HCT116 (cell line): ENCODE measurements at regions not wholly inside any gene's neighbourhood (a gene's known extent, or its start where the extent isn't known, plus 50 kb on each side); places are given as distances from the start of the nearest gene placed in this dataset.

ENCODE experiments used
- ATAC-seq: fragments of 200-7000 bp; cut with Tn5 transposase; 2 replicates; pipeline ENCODE4 v1.9.1; 2020; ENCODE audit warnings: mild to moderate bottlenecking, moderate library complexity
- BruUV-seq: library from RNA; stranded (reverse); fragments of 400-500 nt; replicated peaks from 2 replicates; lab custom pipeline; 2021; lab: Mats Ljungman, UMichigan
- CTCF ChIA-PET: fragments of 300-600 bp; sonication (Branson Sonifier 250); formaldehyde crosslinking; loops from one replicate; lab custom pipeline; 2021; ENCODE audit warnings: antibody characterized with exemption; lab: Charles Lee
- POLR2A ChIA-PET: fragments of 300-600, 350-600 bp; sonication (Branson Sonifier 250); formaldehyde crosslinking; loops from one replicate; lab custom pipeline; 2021; ENCODE audit warnings: antibody characterized with exemption; lab: Charles Lee
- RAD21 ChIA-PET, 2 experiments: fragments of 300-600 bp; sonication (Branson Sonifier 250); formaldehyde crosslinking; loops; one replicate each; lab custom pipeline; 2023; ENCODE audit warnings: low total read pairs in 2 of 2; ENCODE audit not compliant: uncharacterized antibody in 2 of 2, unreplicated experiment in 2 of 2, low non-redundant PET in 1 of 2; lab: Charles Lee
- DNase-seq: peaks from one replicate; pipeline ENCODE4 v3.0.0-alpha.2; 2010; ENCODE audit warnings: low read depth, low spot score
- H2AFZ ChIP-seq: fragments of 200-600 bp; shearing (Covaris generic), sonication (generic); 2 replicates; pipeline ENCODE4 v1.6.1; 2017; ENCODE audit warnings: low read depth, mixed run types, mixed read lengths, antibody characterized with exemption, low read length; ENCODE audit not compliant: poor library complexity, severe bottlenecking
- H3K27ac ChIP-seq: 2 replicates; pipeline ENCODE4 v1.5.1; 2012; ENCODE audit warnings: low read depth, low read length
- H3K27me3 ChIP-seq: fragments of 200-600 bp; sonication (generic); 2 replicates; pipeline ENCODE4 v1.6.1; 2016; ENCODE audit warnings: mixed run types, low read length, mixed read lengths; ENCODE audit not compliant: insufficient read depth
- H3K36me3 ChIP-seq, 2 experiments: fragments of 200-500 bp in 1 of 2; fragments of 200-600 bp in 1 of 2; sonication (Bioruptor generic) in 1 of 2; sonication (generic) in 1 of 2; 2 replicates each; pipeline versions ENCODE4 v1.5.1 to v1.6.1; 2014 to 2016; ENCODE audit warnings: low read length in 2 of 2, inconsistent platforms in 1 of 2, mixed read lengths in 1 of 2, mixed run types in 1 of 2; ENCODE audit not compliant: insufficient read depth in 2 of 2, control insufficient read depth in 1 of 2
- H3K4me1 ChIP-seq, 2 experiments: fragments of 200-600 bp in 1 of 2; sonication (generic) in 1 of 2; 2 replicates each; pipeline versions ENCODE4 v1.5.1 to v1.6.1; 2012 to 2017; ENCODE audit warnings: low read length in 2 of 2, inconsistent platforms in 1 of 2, mild to moderate bottlenecking in 1 of 2, mixed read lengths in 1 of 2, mixed run types in 1 of 2, moderate library complexity in 1 of 2; ENCODE audit not compliant: insufficient read depth in 2 of 2, control insufficient read depth in 1 of 2
- H3K4me2 ChIP-seq: fragments of 200-600 bp; sonication (generic); 2 replicates; pipeline ENCODE4 v1.6.1; 2017; ENCODE audit warnings: mixed run types, low read length, mixed read lengths
- H3K4me3 ChIP-seq, 2 experiments: fragments of 200-600 bp in 1 of 2; sonication (generic) in 1 of 2; replicated peaks in 1 of 2; 2 replicates each; pipeline ENCODE4 v1.5.1; 2011 to 2016; ENCODE audit warnings: low read length in 2 of 2, control low read depth in 1 of 2, low read depth in 1 of 2, mild to moderate bottlenecking in 1 of 2, mixed read lengths in 1 of 2, mixed run types in 1 of 2
- H3K79me2 ChIP-seq: fragments of 200-600 bp; sonication (generic); 2 replicates; pipeline ENCODE4 v1.6.1; 2017; ENCODE audit warnings: mild to moderate bottlenecking, mixed run types, low read length, moderate library complexity, mixed read lengths; ENCODE audit not compliant: insufficient read depth
- H3K9ac ChIP-seq: fragments of 200-600 bp; sonication (generic); 2 replicates; pipeline ENCODE4 v1.6.1; 2016; ENCODE audit warnings: low read length, mixed read lengths
- H3K9me2 ChIP-seq: fragments of 200-600 bp; sonication (generic), shearing (Covaris generic); 2 replicates; pipeline ENCODE4 v1.6.1; 2017; ENCODE audit warnings: mixed run types, mild to moderate bottlenecking, moderate library complexity; ENCODE audit not compliant: insufficient read depth
- H3K9me3 ChIP-seq, 2 experiments: fragments of 200-500 bp in 1 of 2; fragments of 200-600 bp in 1 of 2; sonication (Bioruptor generic) in 1 of 2; sonication (generic) in 1 of 2; 2 replicates each; pipeline ENCODE4 v1.6.1; 2014 to 2017; ENCODE audit warnings: low read length in 2 of 2, mixed read lengths in 2 of 2, inconsistent platforms in 1 of 2, low read depth in 1 of 2, mild to moderate bottlenecking in 1 of 2, mixed run types in 1 of 2, moderate library complexity in 1 of 2; ENCODE audit not compliant: control insufficient read depth in 1 of 2, insufficient read depth in 1 of 2
- H4K20me1 ChIP-seq: fragments of 200-600 bp; sonication (generic), shearing (Covaris generic); 2 replicates; pipeline ENCODE4 v1.6.1; 2017; ENCODE audit warnings: mixed run types, mild to moderate bottlenecking, moderate library complexity; ENCODE audit not compliant: insufficient read depth
- CBX3 ChIP-seq: IDR thresholded peaks from 2 replicates; pipeline ENCODE4 v1.6.1; 2012; ENCODE audit warnings: low read depth
- CEBPB ChIP-seq: IDR thresholded peaks from 2 replicates; pipeline ENCODE4 v1.6.1; 2012; ENCODE audit warnings: low read depth
- CTCF ChIP-seq, 3 experiments: fragments of 200-600 bp in 1 of 3; sonication (generic) in 1 of 3; IDR thresholded peaks in 2 of 3; conservative IDR thresholded peaks in 1 of 3; 2 replicates each; pipeline ENCODE4 v1.5.1; 2012 to 2017; ENCODE audit warnings: low read depth in 2 of 3, low read length in 2 of 3, antibody characterized with exemption in 1 of 3, borderline replicate concordance in 1 of 3, control low read depth in 1 of 3, mild to moderate bottlenecking in 1 of 3, mixed read lengths in 1 of 3, mixed run types in 1 of 3, moderate library complexity in 1 of 3; ENCODE audit not compliant: insufficient read depth in 1 of 3
- EGR1 ChIP-seq: IDR thresholded peaks from 2 replicates; pipeline ENCODE4 v1.6.1; 2012; ENCODE audit warnings: low read depth
- ELF1 ChIP-seq: IDR thresholded peaks from 2 replicates; pipeline ENCODE4 v1.6.1; 2012; ENCODE audit warnings: low read depth, borderline replicate concordance
- FOSL1 ChIP-seq: IDR thresholded peaks from 2 replicates; pipeline ENCODE4 v1.6.1; 2012; ENCODE audit warnings: low read depth
- MAX ChIP-seq: IDR thresholded peaks from 2 replicates; pipeline ENCODE4 v1.6.1; 2012
- POLR2A ChIP-seq: IDR thresholded peaks from 2 replicates; pipeline ENCODE4 v1.7.0; 2011; ENCODE audit warnings: borderline replicate concordance; ENCODE audit not compliant: insufficient read depth, insufficient read length; ENCODE audit errors: extremely low read depth
- RAD21 ChIP-seq: IDR thresholded peaks from 2 replicates; pipeline ENCODE4 v1.6.1; 2012; ENCODE audit warnings: low read depth, mild to moderate bottlenecking
- REST ChIP-seq: IDR thresholded peaks from 2 replicates; pipeline ENCODE4 v1.6.1; 2012; ENCODE audit warnings: low read depth
- SP1 ChIP-seq: IDR thresholded peaks from 2 replicates; pipeline ENCODE4 v1.6.1; 2012; ENCODE audit warnings: low read depth
- YY1 ChIP-seq: IDR thresholded peaks from 2 replicates; pipeline ENCODE4 v1.6.1; 2011; ENCODE audit warnings: low read length, low read depth, moderate library complexity, mild to moderate bottlenecking; ENCODE audit not compliant: insufficient replicate concordance; ENCODE audit errors: extremely low read depth
- ZFX ChIP-seq: fragments of 450-650 bp; IDR thresholded peaks from 2 replicates; pipeline ENCODE4 v1.6.1; 2017
- ZNF274 ChIP-seq: fragments of 200-500 bp; sonication (Bioruptor generic); IDR thresholded peaks from 2 replicates; pipeline ENCODE4 v1.6.1; 2014; ENCODE audit warnings: mild to moderate bottlenecking, low read depth, low read length, inconsistent platforms
- intact Hi-C: fragments of 100-400 bp; cut with micrococcal nuclease; formaldehyde crosslinking; loops from 2 replicates; pipeline ENCODE4 v1.10.0; 2022
- TF ChIP-seq, protein P1 (sequence below): IDR thresholded peaks from 2 replicates; pipeline ENCODE4 v1.6.1; 2011; ENCODE audit warnings: mild to moderate bottlenecking, low read length, moderate library complexity; ENCODE audit not compliant: insufficient replicate concordance; ENCODE audit errors: extremely low read depth
- TF ChIP-seq, protein P2 (sequence below): IDR thresholded peaks from 2 replicates; pipeline ENCODE4 v1.6.1; 2012

DNA sequence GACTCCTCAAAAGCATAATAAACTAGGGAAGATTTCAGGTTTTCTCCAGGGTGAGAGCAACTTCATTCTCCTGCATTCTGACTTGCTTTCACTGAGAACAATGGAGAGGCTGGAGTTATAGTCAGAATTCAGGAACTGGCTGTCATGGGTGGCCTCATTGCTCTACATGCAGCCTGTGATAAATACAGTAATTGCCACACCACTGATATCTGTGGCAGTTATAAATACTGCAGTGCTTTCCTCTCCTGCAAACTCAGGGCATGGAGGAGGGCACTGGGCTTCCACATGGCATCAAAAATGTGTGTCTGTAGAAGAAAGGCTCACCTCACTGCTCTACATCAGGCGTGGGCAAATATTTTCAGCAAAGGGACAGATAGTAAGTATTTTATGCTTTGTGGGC is 510.2 kb downstream of the ZNF516 start:
- BruUV-seq = no TSS peak
- H3K9me2 ChIP-seq = no peaks in the 10 kb centered on the region

More for the DNA sequence above, 510.2 kb downstream of the ZNF516 start:
- intact Hi-C loops = no loop called here
- ChIA-PET CTCF (no interaction called here), POLR2A (no interaction called here), RAD21 (no interaction called here)
- Histone ChIP-seq H3K4me2 (no peak overlapping the region), H3K36me3 (no peaks in the 10 kb centered on the region), H3K27ac (no peak overlapping the region), H3K9me3 (no peaks in the 10 kb centered on the region), H3K9ac (no peak overlapping the region), H3K27me3 (peaks cover 13% of the 10 kb centered on the region; the same call in 1 of the 2 replicates), H2AFZ (no peak overlapping the region), H3K4me1 (no peaks in the 10 kb centered on the region), H3K4me3 (no peak overlapping the region), H4K20me1 (no peaks in the 10 kb centered on the region), H3K79me2 (no peaks in the 10 kb centered on the region)
- TF ChIP-seq YY1 = no peak
- TF ChIP-seq CTCF (IDR thresholded peaks at IDR 0.05 in 2 of 3, conservative IDR thresholded peaks at IDR 0.05 in 1 of 3; ENCODE audit: borderline replicate concordance in 1 of 3, insufficient read depth in 1 of 3, low read depth in 2 of 3, low read length in 2 of 3) = no peak
- no peak for TF ChIP-seq ZNF274
- TF ChIP-seq, protein P1, sequence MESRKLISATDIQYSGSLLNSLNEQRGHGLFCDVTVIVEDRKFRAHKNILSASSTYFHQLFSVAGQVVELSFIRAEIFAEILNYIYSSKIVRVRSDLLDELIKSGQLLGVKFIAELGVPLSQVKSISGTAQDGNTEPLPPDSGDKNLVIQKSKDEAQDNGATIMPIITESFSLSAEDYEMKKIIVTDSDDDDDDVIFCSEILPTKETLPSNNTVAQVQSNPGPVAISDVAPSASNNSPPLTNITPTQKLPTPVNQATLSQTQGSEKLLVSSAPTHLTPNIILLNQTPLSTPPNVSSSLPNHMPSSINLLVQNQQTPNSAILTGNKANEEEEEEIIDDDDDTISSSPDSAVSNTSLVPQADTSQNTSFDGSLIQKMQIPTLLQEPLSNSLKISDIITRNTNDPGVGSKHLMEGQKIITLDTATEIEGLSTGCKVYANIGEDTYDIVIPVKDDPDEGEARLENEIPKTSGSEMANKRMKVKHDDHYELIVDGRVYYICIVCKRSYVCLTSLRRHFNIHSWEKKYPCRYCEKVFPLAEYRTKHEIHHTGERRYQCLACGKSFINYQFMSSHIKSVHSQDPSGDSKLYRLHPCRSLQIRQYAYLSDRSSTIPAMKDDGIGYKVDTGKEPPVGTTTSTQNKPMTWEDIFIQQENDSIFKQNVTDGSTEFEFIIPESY = no peak
- TF ChIP-seq CEBPB = no peak
- TF ChIP-seq POLR2A = no peak
- no peak for TF ChIP-seq FOSL1
- TF ChIP-seq SP1 = no peak
- no peak for TF ChIP-seq ELF1
- TF ChIP-seq RAD21 = no peak
- TF ChIP-seq REST = no peak
- no peak for TF ChIP-seq ZFX
- no peak for TF ChIP-seq CBX3
- no peak for TF ChIP-seq EGR1
- TF ChIP-seq, protein P2, sequence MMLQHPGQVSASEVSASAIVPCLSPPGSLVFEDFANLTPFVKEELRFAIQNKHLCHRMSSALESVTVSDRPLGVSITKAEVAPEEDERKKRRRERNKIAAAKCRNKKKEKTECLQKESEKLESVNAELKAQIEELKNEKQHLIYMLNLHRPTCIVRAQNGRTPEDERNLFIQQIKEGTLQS = no peak
- TF ChIP-seq MAX = no peak
- ATAC-seq (no peak), DNase-seq (no peak)
